Muscle of back (tissue), 3 donors: ENCODE measurements at regions not wholly inside any gene's neighbourhood (a gene's known extent, or its start where the extent isn't known, plus 50 kb on each side); places are given as distances from the start of the nearest gene placed in this dataset.

Experiments
- DNase-seq, 3 donors: peaks; one replicate each; pipeline versions ENCODE4 v3.0.0 to v3.0.0-alpha.2; 2013

- no peak for DNase-seq
Observed at GRCh38 chr11:91866642-91867041, 358.0 kb upstream of the FAT3 start.

- no peak for DNase-seq
Observed at GRCh38 chr11:91860661-91861060, 364.0 kb upstream of the FAT3 start.

DNA sequence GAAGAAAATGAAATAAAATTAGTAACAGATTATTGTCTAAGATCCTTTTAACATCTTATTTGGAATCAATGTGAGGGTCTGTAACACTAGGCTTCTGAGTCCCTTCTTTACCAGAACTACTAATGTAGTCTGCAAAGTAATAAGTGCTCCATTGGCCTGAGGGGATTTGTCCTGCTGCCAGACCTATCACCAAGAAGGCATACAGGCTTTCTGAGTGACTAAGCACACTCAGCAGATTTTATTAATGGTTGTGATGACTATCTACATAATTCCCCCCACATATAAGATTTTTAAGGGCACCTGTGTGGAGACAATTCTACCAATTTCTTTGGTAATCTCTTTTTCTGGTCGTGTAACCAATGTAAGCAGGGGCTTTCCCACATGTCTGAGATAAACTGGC lies 365.0 kb upstream of the FAT3 start:
- DNase-seq: no peak

DNA sequence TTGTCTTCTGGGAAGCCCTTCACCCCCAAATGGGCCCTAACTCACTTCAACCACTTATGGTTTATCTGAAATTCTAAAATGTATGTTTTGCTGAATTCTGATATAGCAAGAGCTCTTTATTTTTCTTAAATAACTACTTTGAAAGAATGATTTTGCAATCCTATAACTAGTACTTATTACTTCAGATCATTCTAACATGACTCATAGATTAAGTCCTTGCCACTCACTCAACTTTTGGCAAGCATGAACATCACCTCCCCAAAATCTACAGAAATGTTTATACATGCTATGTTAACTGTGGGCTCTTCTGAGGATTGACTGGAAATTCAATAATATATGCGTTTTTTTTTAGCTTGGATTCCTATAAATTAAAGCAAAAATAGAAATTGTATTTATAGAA lies 367.4 kb upstream of the FAT3 start:
- DNase-seq: peak in 2 of 3 donors; percentile 43 to 46

DNA sequence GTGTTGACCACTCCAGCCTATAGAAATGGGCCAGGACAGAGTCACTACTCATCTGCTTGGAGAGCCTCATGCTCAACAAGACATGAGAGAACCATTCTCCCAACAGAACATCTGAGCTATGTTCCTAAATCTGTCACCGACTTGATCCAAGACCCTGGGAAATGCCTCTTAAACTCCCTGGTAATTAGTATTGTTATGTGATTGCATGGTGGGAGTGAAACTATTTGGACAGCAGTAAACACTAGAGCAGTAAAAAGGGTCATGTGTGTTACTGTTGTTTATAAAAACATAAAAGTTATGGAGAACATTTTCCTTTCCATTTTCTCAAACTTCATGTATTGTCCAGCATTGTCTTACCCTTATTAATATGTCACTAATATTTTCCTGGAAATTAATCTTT lies 369.8 kb upstream of the FAT3 start:
- DNase-seq: no peak

- DNase-seq: no peak
Observed at GRCh38 chr11:91854171-91854570, 370.4 kb upstream of the FAT3 start.

GRCh38 chr11:91851908-91852307 lies 372.7 kb upstream of the FAT3 start:
- no peak for DNase-seq

DNA sequence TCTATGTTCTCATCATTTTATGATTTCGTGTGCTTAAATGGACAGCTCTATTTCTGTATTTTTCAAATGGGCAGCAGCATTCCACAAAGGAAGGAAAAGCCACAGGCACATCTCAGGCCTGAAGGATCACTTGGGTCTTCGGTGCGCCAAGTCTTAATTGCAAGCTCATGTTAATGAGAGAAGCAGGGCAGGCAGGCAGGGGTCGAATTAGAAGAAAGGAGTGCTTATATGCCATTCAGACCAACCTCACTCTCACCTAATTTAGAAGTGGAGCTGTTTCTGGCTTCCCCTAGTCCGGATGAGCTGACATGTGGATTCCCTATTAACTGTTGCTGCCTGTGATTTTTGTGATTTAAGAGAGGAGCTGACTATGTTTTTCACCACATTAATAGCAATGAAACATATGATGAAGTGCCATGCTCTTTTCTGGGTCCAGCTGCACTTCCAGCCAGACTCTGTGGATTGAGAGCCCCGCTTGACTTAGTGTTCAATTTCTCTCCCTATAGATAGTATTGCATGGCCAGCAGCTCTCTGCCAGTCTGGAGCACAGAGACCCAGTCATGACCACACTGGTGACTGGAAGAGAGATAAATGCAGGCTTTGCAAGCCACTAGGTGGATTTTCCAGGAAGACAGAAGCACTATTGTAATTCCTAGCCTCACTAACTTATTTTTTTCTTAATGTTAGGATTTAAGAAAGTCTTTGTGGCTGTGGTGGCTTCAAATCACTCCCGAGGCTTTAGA lies 373.9 kb upstream of the FAT3 start:
- DNase-seq: peak in 1 of 3 donors; percentile 37

GRCh38 chr11:91850021-91850420 lies 374.6 kb upstream of the FAT3 start:
- no peak for DNase-seq

DNA sequence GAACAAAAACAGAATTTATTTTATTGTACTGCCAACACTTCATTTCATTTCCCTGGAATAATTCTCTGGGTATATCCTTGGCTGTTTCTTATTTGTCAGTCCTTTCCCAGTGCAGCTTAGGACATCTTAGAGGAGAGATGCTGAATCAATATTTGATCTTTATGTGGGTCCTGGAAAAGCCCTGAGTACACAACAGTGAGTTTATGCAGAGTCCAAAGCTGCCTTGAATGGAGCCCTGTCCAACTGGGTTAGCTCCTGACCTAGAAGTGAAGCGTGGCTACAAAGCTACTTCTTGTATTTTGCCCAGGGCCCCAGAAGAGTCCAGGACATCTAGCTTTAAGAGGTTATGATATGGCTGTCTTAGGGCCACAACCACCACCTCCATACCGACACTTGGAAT lies 378.0 kb upstream of the FAT3 start:
- DNase-seq: no peak

DNA sequence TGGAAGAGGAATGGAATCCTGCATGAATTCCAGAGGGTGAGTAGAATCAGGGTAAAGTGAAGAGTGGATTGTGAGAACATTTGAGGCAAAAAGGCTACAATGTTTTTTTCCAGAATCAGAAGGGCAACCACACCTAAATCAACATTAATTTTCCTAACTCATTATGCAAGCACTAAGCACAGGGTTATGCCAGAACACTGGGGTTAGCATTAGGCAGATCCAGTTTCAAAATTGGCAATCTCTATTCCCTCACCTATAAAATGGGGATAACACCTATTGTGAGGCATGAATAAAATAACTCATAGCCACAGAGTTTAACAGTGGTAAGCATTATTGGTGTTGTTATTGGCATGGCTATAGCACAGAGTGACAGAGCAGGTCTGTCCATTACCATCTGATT lies 378.6 kb upstream of the FAT3 start:
- DNase-seq: no peak

DNA sequence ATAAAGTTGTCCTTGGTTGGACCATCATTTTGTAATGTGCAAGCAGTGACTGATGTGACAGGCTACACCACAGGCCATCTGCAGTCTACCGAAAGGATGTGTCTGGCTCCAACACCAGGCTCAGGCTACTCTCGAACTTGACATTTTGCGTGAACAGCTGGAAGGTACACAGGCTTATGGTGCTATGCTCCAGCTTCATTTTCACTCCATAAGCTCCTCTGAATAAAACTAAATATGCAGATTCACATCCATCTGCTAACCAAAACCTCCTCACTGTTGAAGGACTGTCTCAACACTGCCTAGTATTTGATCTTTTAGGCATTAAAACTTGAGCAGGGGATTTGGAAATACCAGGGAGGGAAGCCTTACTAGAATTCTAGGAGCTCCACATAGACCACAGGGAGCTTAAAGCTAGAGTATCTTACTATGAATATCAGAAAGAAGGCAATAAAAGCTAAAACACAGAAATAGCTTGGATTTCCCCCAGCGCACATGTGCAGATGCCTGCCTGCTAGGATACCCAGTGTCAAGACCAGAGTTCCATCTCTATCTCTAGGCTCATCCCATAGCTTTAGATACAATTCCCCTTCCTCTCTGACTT lies 383.9 kb upstream of the FAT3 start:
- DNase-seq: no peak

GRCh38 chr11:91837411-91838330 lies 386.9 kb upstream of the FAT3 start:
- no peak for DNase-seq

- DNase-seq: no peak
Observed at GRCh38 chr11:91835051-91835560, 389.5 kb upstream of the FAT3 start.

DNA sequence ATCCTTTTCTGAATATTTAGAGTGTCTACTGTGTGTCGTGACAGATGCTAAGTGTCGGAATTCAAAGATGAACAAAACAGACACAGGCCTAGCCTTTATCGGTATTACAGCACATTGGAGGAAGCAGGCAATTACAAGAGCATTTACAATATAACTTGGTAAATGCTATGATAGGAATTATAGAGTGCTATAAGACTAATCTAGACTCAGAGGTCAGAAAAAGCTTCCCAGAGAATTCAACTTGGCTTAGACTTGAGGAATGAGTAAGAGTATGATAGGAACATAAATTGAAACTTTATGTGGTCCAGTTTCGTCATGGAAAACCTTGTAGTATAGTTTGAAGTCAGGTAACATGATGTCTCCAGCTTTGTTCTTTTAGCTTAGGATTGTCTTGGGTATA lies 395.7 kb upstream of the FAT3 start:
- no peak for DNase-seq

DNA sequence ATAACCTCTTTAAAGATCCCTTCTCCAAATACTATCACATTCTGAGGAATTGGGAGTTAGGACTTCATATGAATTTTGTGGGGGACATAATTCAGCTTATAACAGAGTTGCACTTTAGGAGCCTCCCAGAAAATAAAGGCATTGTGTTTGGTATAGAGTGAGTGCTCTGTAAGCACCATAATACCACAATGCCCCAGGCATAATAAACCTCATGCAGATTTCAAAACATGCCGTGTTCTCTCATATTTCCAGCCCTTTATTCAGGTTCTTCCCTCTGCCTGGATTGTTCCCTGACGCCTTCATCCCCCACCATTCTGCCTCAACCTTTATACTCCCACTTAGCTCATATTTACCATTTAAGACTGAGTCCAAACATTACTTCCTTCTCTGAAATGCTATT lies 398.8 kb upstream of the FAT3 start:
- DNase-seq: no peak

GRCh38 chr11:91823252-91823830 lies 401.3 kb upstream of the FAT3 start:
- DNase-seq: no peak

GRCh38 chr11:91822805-91823204 lies 401.8 kb upstream of the FAT3 start:
- DNase-seq: no peak

DNA sequence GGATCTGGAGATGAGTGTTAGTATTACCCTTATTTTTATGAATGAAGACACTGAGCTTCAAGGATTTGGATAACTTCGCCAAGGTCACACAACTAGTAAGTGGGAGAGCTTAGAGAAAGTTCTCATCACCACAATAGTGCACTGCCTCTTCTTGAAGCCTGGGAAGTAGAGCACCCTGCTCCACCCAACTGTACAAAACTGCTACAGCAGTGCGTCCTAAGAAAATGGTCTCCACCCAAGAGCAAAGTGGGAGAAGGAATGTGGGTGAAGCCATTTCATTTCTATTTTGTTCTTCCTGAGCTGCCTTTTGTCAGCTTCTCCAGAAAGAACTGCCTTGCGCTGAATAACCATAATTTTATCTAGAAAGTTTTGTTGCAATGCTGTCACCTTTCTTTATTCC lies 403.9 kb upstream of the FAT3 start:
- DNase-seq: no peak

DNA sequence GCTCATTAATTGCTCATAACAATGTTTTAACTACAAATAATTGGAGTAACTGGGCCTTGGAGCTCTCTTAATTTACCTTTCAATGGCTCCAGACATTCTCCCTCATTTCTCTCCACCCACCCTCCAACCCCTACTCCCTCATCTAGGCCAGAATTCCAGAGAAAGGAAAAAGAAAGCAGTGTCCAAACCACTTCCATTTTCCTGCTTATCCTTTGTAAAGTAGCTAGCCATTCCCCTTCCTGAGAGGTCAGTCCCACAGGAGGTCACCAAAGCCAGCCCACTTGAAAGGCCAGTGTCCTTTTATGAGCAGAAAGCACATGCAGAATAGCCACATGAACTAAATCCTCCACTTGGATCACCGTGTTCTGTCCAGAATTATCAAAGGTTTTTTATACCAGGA lies 404.8 kb upstream of the FAT3 start:
- no peak for DNase-seq

DNA sequence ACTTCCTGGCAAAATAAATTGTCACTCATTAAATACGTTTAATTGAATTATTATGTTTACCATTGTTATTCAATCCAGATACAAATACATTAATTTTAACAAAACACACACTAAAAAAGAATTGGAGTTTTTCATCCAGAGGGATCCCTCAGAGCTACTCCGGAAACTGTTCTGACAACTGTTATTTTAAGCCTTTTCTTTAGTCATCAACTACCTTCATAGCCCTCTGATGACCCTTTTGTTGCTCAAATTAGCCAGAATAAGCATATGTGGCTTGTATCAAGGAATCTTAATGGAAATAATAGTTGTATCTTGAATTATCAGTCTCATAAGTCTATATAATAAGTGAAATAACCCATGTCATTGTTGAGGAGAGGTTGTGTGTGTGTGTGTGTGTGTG lies 405.4 kb upstream of the FAT3 start:
- DNase-seq: no peak

- DNase-seq: no peak
Observed at GRCh38 chr11:91817996-91818395, 406.6 kb upstream of the FAT3 start.
